Coronary artery (tissue), 2 donors: ENCODE measurements at regions not wholly inside any gene's neighbourhood (a gene's known extent, or its start where the extent isn't known, plus 50 kb on each side); places are given as distances from the start of the nearest gene placed in this dataset.

ENCODE experiments used
- DNase-seq: peaks from one replicate; pipeline ENCODE4 v3.0.0-alpha.2; 2017; ENCODE audit warnings: low spot score
- H3K27ac ChIP-seq, 2 donors: fragments of 200-600 bp; sonication (generic); one replicate each; pipeline ENCODE4 v1.5.1; 2016 to 2019
- H3K4me3 ChIP-seq: fragments of 200-600 bp; sonication (generic); 2 replicates; pipeline ENCODE4 v1.5.1; 2016; ENCODE audit warnings: mild to moderate bottlenecking, moderate library complexity
- CTCF ChIP-seq: fragments of 200-600 bp; sonication (generic); IDR thresholded peaks from one replicate; pipeline ENCODE4 v1.5.1; 2019; ENCODE audit warnings: antibody characterized with exemption

- Histone ChIP-seq H3K27ac (no peak overlapping the region), H3K4me3 (no peak overlapping the region)
- DNase-seq, result no peak
- TF ChIP-seq CTCF, result no peak
These were observed 166.9 kb upstream of the TMC3 start for GRCh38 chr15:81540909-81541308.

GRCh38 chr15:81536356-81536755, 162.3 kb upstream of the TMC3 start:
- no peak overlapping the region for H3K4me3 ChIP-seq
- H3K27ac ChIP-seq, result no peak overlapping the region
- DNase-seq, result no peak
- TF ChIP-seq CTCF, result no peak

GRCh38 chr15:81534124-81534523, 160.1 kb upstream of the TMC3 start:
- TF ChIP-seq CTCF, result no peak
- no peak overlapping the region for H3K4me3 ChIP-seq
- DNase-seq, result no peak
- no peak overlapping the region for H3K27ac ChIP-seq

GRCh38 chr15:81532001-81532400, 158.0 kb upstream of the TMC3 start:
- Histone ChIP-seq H3K4me3 (no peak overlapping the region), H3K27ac (no peak overlapping the region)
- TF ChIP-seq CTCF, result no peak
- DNase-seq, result no peak

- no peak for DNase-seq
- Histone ChIP-seq H3K27ac (no peak overlapping the region), H3K4me3 (no peak overlapping the region)
- TF ChIP-seq CTCF, result no peak
These were observed 157.1 kb upstream of the TMC3 start for GRCh38 chr15:81531109-81531592.

- no peak for TF ChIP-seq CTCF
These were observed 156.3 kb upstream of the TMC3 start for GRCh38 chr15:81530271-81530691.

GRCh38 chr15:81529481-81529880, 155.5 kb upstream of the TMC3 start:
- DNase-seq, result no peak
- H3K27ac ChIP-seq, result no peak overlapping the region
- TF ChIP-seq CTCF, result no peak
- H3K4me3 ChIP-seq, result no peak overlapping the region

More at GRCh38 chr15:81530271-81530691, 156.3 kb upstream of the TMC3 start:
- Histone ChIP-seq H3K4me3 (no peak overlapping the region), H3K27ac (no peak overlapping the region)
- no peak for DNase-seq
